ENCODE measurements at regions not wholly inside any gene's neighbourhood (a gene's known extent, or its start where the extent isn't known, plus 50 kb on each side); places are given as distances from the start of the nearest gene placed in this dataset.
A peak's percentile ranks its signal among the peaks of the same experiment; 100 is the strongest.
"Not testable (repeated sequence)": the region's sequence is repeated elsewhere in the genome, so short reads cannot be mapped to it uniquely, and the experiment has no call there.

GRCh38 chr17:16870253-16871245 is 101.4 kb downstream of the TNFRSF13B start:
- TF ChIP-seq CTCF (IDR thresholded peaks at IDR 0.05), result no peak
- Histone ChIP-seq H3K9me3 (no peaks in the 10 kb centered on the region), H3K36me3 (no peaks in the 10 kb centered on the region), H3K4me3 (no peak overlapping the region), H3K4me1 (peaks cover 7% of the 10 kb centered on the region), H3K27ac (no peak overlapping the region), H3K27me3 (no peaks in the 10 kb centered on the region)
- intact Hi-C loops (cut with DNase I), result no loop called here
- DNase-seq (peak; percentile 48), ATAC-seq (no peak)

- H3K9me3 ChIP-seq; H3K27me3 ChIP-seq; H3K27ac ChIP-seq; H3K4me1 ChIP-seq; ATAC-seq; H3K36me3 ChIP-seq; intact Hi-C loops (cut with DNase I); H3K4me3 ChIP-seq: not testable (repeated sequence)
- peak; percentile 33 for DNase-seq
Observed at GRCh38 chr17:16869531-16870252, 102.2 kb downstream of the TNFRSF13B start.

GRCh38 chr17:16868616-16869015 is 103.3 kb downstream of the TNFRSF13B start:
- H3K4me3 ChIP-seq; H3K27ac ChIP-seq; H3K36me3 ChIP-seq; H3K9me3 ChIP-seq; intact Hi-C loops (cut with DNase I); H3K27me3 ChIP-seq; H3K4me1 ChIP-seq; ATAC-seq: not testable (repeated sequence)
- peak; percentile 63 for DNase-seq

- H3K4me3 ChIP-seq; H3K27me3 ChIP-seq; H3K4me1 ChIP-seq; H3K27ac ChIP-seq; intact Hi-C loops (cut with DNase I); ATAC-seq; H3K9me3 ChIP-seq; H3K36me3 ChIP-seq: not testable (repeated sequence)
- DNase-seq, result peak; percentile 51
Observed at GRCh38 chr17:16867545-16867944, 104.4 kb downstream of the TNFRSF13B start.

GRCh38 chr17:16866841-16867240 is 105.1 kb downstream of the TNFRSF13B start:
- H3K4me1 ChIP-seq; H3K27me3 ChIP-seq; ATAC-seq; H3K4me3 ChIP-seq; H3K9me3 ChIP-seq; H3K36me3 ChIP-seq; H3K27ac ChIP-seq; intact Hi-C loops (cut with DNase I): not testable (repeated sequence)
- DNase-seq, result peak; percentile 30

GRCh38 chr17:16866436-16866835 is 105.5 kb downstream of the TNFRSF13B start:
- no peaks in the 10 kb centered on the region for H3K27me3 ChIP-seq
- ATAC-seq (no peak), DNase-seq (peak; percentile 34)
- peaks cover 7% of the 10 kb centered on the region for H3K4me1 ChIP-seq
- intact Hi-C loops (cut with DNase I), result no loop called here
- H3K4me3 ChIP-seq, result no peak overlapping the region
- no peaks in the 10 kb centered on the region for H3K9me3 ChIP-seq
- H3K36me3 ChIP-seq, result no peaks in the 10 kb centered on the region
- no peak overlapping the region for H3K27ac ChIP-seq
- TF ChIP-seq CTCF (IDR thresholded peaks at IDR 0.05), result no peak

GRCh38 chr17:16865704-16866103 is 106.2 kb downstream of the TNFRSF13B start:
- intact Hi-C loops (cut with DNase I); H3K4me3 ChIP-seq; H3K36me3 ChIP-seq; H3K27ac ChIP-seq; H3K9me3 ChIP-seq; H3K4me1 ChIP-seq; H3K27me3 ChIP-seq: not testable (repeated sequence)
- ATAC-seq, result peak; percentile 66
- peak; percentile 6 for DNase-seq

GRCh38 chr17:16865077-16865613 is 106.8 kb downstream of the TNFRSF13B start:
- H3K27me3 ChIP-seq; H3K9me3 ChIP-seq; H3K4me3 ChIP-seq; H3K36me3 ChIP-seq; intact Hi-C loops (cut with DNase I); H3K4me1 ChIP-seq; H3K27ac ChIP-seq: not testable (repeated sequence)
- peak; percentile 88 for DNase-seq
- ATAC-seq, result peak; percentile 89

GRCh38 chr17:16864462-16865076 is 107.3 kb downstream of the TNFRSF13B start:
- H3K27ac ChIP-seq; H3K36me3 ChIP-seq; H3K4me3 ChIP-seq; H3K27me3 ChIP-seq; DNase-seq; H3K9me3 ChIP-seq; H3K4me1 ChIP-seq; intact Hi-C loops (cut with DNase I): not testable (repeated sequence)
- ATAC-seq, result peak; percentile 42

GRCh38 chr17:16861152-16861551 is 110.8 kb downstream of the TNFRSF13B start:
- H3K4me1 ChIP-seq; DNase-seq; H3K27ac ChIP-seq; H3K4me3 ChIP-seq; H3K9me3 ChIP-seq; H3K27me3 ChIP-seq; ATAC-seq; H3K36me3 ChIP-seq; intact Hi-C loops (cut with DNase I): not testable (repeated sequence)

GRCh38 chr17:16860467-16860866 is 111.5 kb downstream of the TNFRSF13B start:
- not testable (repeated sequence) for DNase-seq

More at GRCh38 chr17:16860467-16860866, 111.5 kb downstream of the TNFRSF13B start:
- H3K27ac ChIP-seq; H3K27me3 ChIP-seq; intact Hi-C loops (cut with DNase I); H3K9me3 ChIP-seq; H3K4me1 ChIP-seq; H3K36me3 ChIP-seq; H3K4me3 ChIP-seq; ATAC-seq: not testable (repeated sequence)

Measured in upper lobe of right lung (tissue), 1 donor.